Embryonic facial prominence (tissue), 1 donor: ENCODE measurements at regions not wholly inside any gene's neighbourhood (a gene's known extent, or its start where the extent isn't known, plus 50 kb on each side); places are given as distances from the start of the nearest gene placed in this dataset.
"Not testable (repeated sequence)": the region's sequence is repeated elsewhere in the genome, so short reads cannot be mapped to it uniquely, and the experiment has no call there.

ENCODE experiments used
- DNase-seq: peaks from one replicate; pipeline ENCODE4 v3.0.0-alpha.2; 2016; ENCODE audit errors: extremely low spot score

GRCh38 chr21:17388226-17388625 lies 124.6 kb upstream of the CXADR start:
- no peak for DNase-seq

GRCh38 chr21:17389311-17389710 lies 123.5 kb upstream of the CXADR start:
- DNase-seq, result no peak

GRCh38 chr21:17390569-17390968 lies 122.3 kb upstream of the CXADR start:
- DNase-seq, result no peak

GRCh38 chr21:17391811-17392340 lies 121.0 kb upstream of the CXADR start:
- DNase-seq, result no peak

- no peak for DNase-seq
Observed at GRCh38 chr21:17393413-17393812, 119.4 kb upstream of the CXADR start.

GRCh38 chr21:17396948-17397347 lies 115.9 kb upstream of the CXADR start:
- DNase-seq, result no peak

GRCh38 chr21:17397703-17398102 lies 115.1 kb upstream of the CXADR start:
- no peak for DNase-seq

GRCh38 chr21:17398954-17399353 lies 113.9 kb upstream of the CXADR start:
- not testable (repeated sequence) for DNase-seq

- no peak for DNase-seq
Observed at GRCh38 chr21:17402937-17403336, 109.9 kb upstream of the CXADR start.

- no peak for DNase-seq
Observed at GRCh38 chr21:17406202-17406601, 106.6 kb upstream of the CXADR start.

GRCh38 chr21:17414766-17415165 lies 98.1 kb upstream of the CXADR start:
- no peak for DNase-seq

GRCh38 chr21:17416139-17416538 lies 96.7 kb upstream of the CXADR start:
- DNase-seq, result no peak

GRCh38 chr21:17422931-17423330 lies 89.9 kb upstream of the CXADR start:
- DNase-seq, result no peak

- DNase-seq, result no peak
Observed at GRCh38 chr21:17427157-17427556, 85.7 kb upstream of the CXADR start.

- no peak for DNase-seq
Observed at GRCh38 chr21:17427831-17428483, 84.9 kb upstream of the CXADR start.

- DNase-seq, result no peak
Observed at GRCh38 chr21:17428484-17428869, 84.4 kb upstream of the CXADR start.

- DNase-seq, result no peak
Observed at GRCh38 chr21:17428980-17429379, 83.9 kb upstream of the CXADR start.

- DNase-seq, result no peak
Observed at GRCh38 chr21:17429936-17430335, 82.9 kb upstream of the CXADR start.

- DNase-seq, result no peak
Observed at GRCh38 chr21:17432732-17433057, 80.1 kb upstream of the CXADR start.

- DNase-seq, result no peak
Observed at GRCh38 chr21:17433730-17434129, 79.1 kb upstream of the CXADR start.

- no peak for DNase-seq
Observed at GRCh38 chr21:17435565-17436543, 77.0 kb upstream of the CXADR start.

GRCh38 chr21:17436626-17437111 lies 76.2 kb upstream of the CXADR start:
- no peak for DNase-seq

GRCh38 chr21:17438635-17439034 lies 74.2 kb upstream of the CXADR start:
- DNase-seq, result no peak
